ENCODE measurements at regions not wholly inside any gene's neighbourhood (a gene's known extent, or its start where the extent isn't known, plus 50 kb on each side); places are given as distances from the start of the nearest gene placed in this dataset.

GRCh38 chr13:22195726-22196125 lies 524.9 kb downstream of the FGF9 start:
- ChIA-PET POLR2A (no interaction called here), CTCF (no interaction called here), RAD21 (ENCODE audit: low non-redundant PET in 1 of 2, low total read pairs in 2 of 2, uncharacterized antibody in 2 of 2, unreplicated experiment in 2 of 2) (no interaction called here)
- intact Hi-C loops (cut with micrococcal nuclease), result loop anchor here (10.0 kb wide), 1 partner anchor 561 kb away; no protein-coding TSS in a partner anchor
- H3K4me2 ChIP-seq (ENCODE audit: low read length), result no peak overlapping the region
- H3K9ac ChIP-seq (ENCODE audit: low read length), result no peak overlapping the region
- no peak for DNase-seq (ENCODE audit: low read depth, low spot score)
- H3K9me3 ChIP-seq (ENCODE audit: control insufficient read depth in 1 of 2, insufficient read depth in 1 of 2, low read depth in 1 of 2, low read length in 2 of 2), result no peaks in the 10 kb centered on the region
- H3K36me3 ChIP-seq (ENCODE audit: control insufficient read depth in 1 of 2, insufficient read depth in 2 of 2, low read length in 2 of 2), result no peaks in the 10 kb centered on the region
- no peaks in the 10 kb centered on the region for H3K4me1 ChIP-seq (ENCODE audit: control insufficient read depth in 1 of 2, insufficient read depth in 2 of 2, low read length in 2 of 2)
- BruUV-seq (replicated peaks), result no TSS peak
- no peaks in the 10 kb centered on the region for H3K27me3 ChIP-seq (ENCODE audit: insufficient read depth, low read length)
- H2AFZ ChIP-seq (ENCODE audit: low read depth, low read length, poor library complexity, severe bottlenecking), result no peak overlapping the region
- H3K9me2 ChIP-seq (ENCODE audit: insufficient read depth), result no peaks in the 10 kb centered on the region
- no peaks in the 10 kb centered on the region for H4K20me1 ChIP-seq (ENCODE audit: insufficient read depth)
- ATAC-seq, result no peak
- no peak overlapping the region for H3K4me3 ChIP-seq (replicated peaks in 1 of 2; ENCODE audit: low read depth in 1 of 2, low read length in 2 of 2)
- TF ChIP-seq POLR2A (IDR thresholded peaks at IDR 0.05; ENCODE audit: borderline replicate concordance, extremely low read depth, insufficient read depth, insufficient read length) (no peak), TCF7L2 (IDR thresholded peaks at IDR 0.05; ENCODE audit: borderline replicate concordance, extremely low read depth, insufficient read depth, insufficient read length) (no peak), ZNF274 (IDR thresholded peaks at IDR 0.05; ENCODE audit: low read depth, low read length) (no peak), YY1 (IDR thresholded peaks at IDR 0.05; ENCODE audit: extremely low read depth, insufficient replicate concordance, low read depth, low read length) (no peak), EGR1 (IDR thresholded peaks at IDR 0.05; ENCODE audit: low read depth) (no peak), SIN3A (IDR thresholded peaks at IDR 0.05; ENCODE audit: low read depth) (no peak), RAD21 (IDR thresholded peaks at IDR 0.05; ENCODE audit: low read depth) (no peak), MAX (IDR thresholded peaks at IDR 0.05) (no peak), CTCF (IDR thresholded peaks at IDR 0.05 in 2 of 3, conservative IDR thresholded peaks at IDR 0.05 in 1 of 3; ENCODE audit: borderline replicate concordance in 1 of 3, insufficient read depth in 1 of 3, low read depth in 2 of 3, low read length in 2 of 3) (no peak), REST (IDR thresholded peaks at IDR 0.05; ENCODE audit: low read depth) (no peak), CEBPB (IDR thresholded peaks at IDR 0.05; ENCODE audit: low read depth) (no peak), ZBTB33 (IDR thresholded peaks at IDR 0.05; ENCODE audit: extremely low read depth, insufficient replicate concordance, low read length) (no peak)
- no peaks in the 10 kb centered on the region for H3K79me2 ChIP-seq (ENCODE audit: insufficient read depth, low read length)
- no peak overlapping the region for H3K27ac ChIP-seq (ENCODE audit: low read depth, low read length)

All from HCT116 (cell line).